H1 (cell line): ENCODE measurements at regions not wholly inside any gene's neighbourhood (a gene's known extent, or its start where the extent isn't known, plus 50 kb on each side); places are given as distances from the start of the nearest gene placed in this dataset.

Source experiments
- CTCF ChIA-PET: fragments of 300-600 bp; sonication (Branson Sonifier 250); formaldehyde crosslinking; loops from one replicate; lab custom pipeline; 2021; ENCODE audit not compliant: partially characterized antibody; lab: Charles Lee
- POLR2A ChIA-PET: fragments of 300-600 bp; sonication (Branson Sonifier 250); formaldehyde crosslinking; loops from one replicate; lab custom pipeline; 2021; ENCODE audit warnings: inconsistent platforms; ENCODE audit not compliant: partially characterized antibody; lab: Charles Lee
- DNase-seq, 2 experiments: peaks; one replicate each; pipeline versions ENCODE4 v3.0.0 to v3.0.0-alpha.2; 2010 to 2022; ENCODE audit warnings: low spot score in 2 of 2, low read depth in 1 of 2, mixed read lengths in 1 of 2
- FAIRE-seq: peaks from 2 replicates; lab custom pipeline; 2011; peaks lifted over from hg19 to GRCh38; lab: Jason Lieb, UNC
- H2AFZ ChIP-seq: 2 replicates; pipeline ENCODE4 v1.8.1; 2012; ENCODE audit warnings: low read length, inconsistent platforms
- H2AK5ac ChIP-seq: 2 replicates; pipeline ENCODE4 v1.6.1; 2013; ENCODE audit warnings: low read depth, low read length
- H2BK120ac ChIP-seq: replicated peaks from 2 replicates; pipeline ENCODE3; 2013; ENCODE audit warnings: low read depth, low read length, inconsistent platforms
- H2BK12ac ChIP-seq: 2 replicates; pipeline ENCODE4 v1.6.1; 2013; ENCODE audit warnings: low read depth, low read length
- H2BK15ac ChIP-seq: 2 replicates; pipeline ENCODE4 v1.6.1; 2013; ENCODE audit warnings: low read length
- H2BK20ac ChIP-seq: 2 replicates; pipeline ENCODE4 v1.6.1; 2013; ENCODE audit warnings: low read length
- H2BK5ac ChIP-seq: 2 replicates; pipeline ENCODE4 v1.6.1; 2013; ENCODE audit warnings: low read depth, low read length
- H3K14ac ChIP-seq: 2 replicates; pipeline ENCODE4 v1.6.1; 2013; ENCODE audit warnings: inconsistent platforms; ENCODE audit not compliant: insufficient read length
- H3K18ac ChIP-seq: 2 replicates; pipeline ENCODE4 v1.6.1; 2013; ENCODE audit warnings: low read length; ENCODE audit errors: extremely low read depth
- H3K23ac ChIP-seq: 2 replicates; pipeline ENCODE4 v1.6.1; 2013; ENCODE audit warnings: inconsistent platforms; ENCODE audit not compliant: insufficient read length
- H3K23me2 ChIP-seq: 2 replicates; pipeline ENCODE4 v1.6.1; 2013; ENCODE audit warnings: low read depth, low read length
- H3K27ac ChIP-seq: 2 replicates; pipeline ENCODE4 v1.6.1; 2011; ENCODE audit warnings: low read depth, low read length, inconsistent platforms
- H3K27me3 ChIP-seq, 4 experiments: replicated peaks in 1 of 4; 1 replicate in 1 of 4; 2 replicates in 3 of 4; pipeline versions ENCODE4 v1.6.1 to v1.8.1; 2011 to 2013; ENCODE audit warnings: low read length in 3 of 4, mild to moderate bottlenecking in 3 of 4, inconsistent platforms in 2 of 4, mixed read lengths in 2 of 4, moderate library complexity in 1 of 4; ENCODE audit not compliant: control insufficient read depth in 3 of 4, insufficient read depth in 3 of 4; ENCODE audit errors: extremely low read depth in 1 of 4
- H3K36me3 ChIP-seq, 4 experiments: 2 replicates each; pipeline versions ENCODE4 v1.6.1 to v1.8.1; 2011 to 2013; ENCODE audit warnings: mild to moderate bottlenecking in 4 of 4, low read length in 3 of 4, moderate library complexity in 2 of 4, control low read depth in 1 of 4, inconsistent platforms in 1 of 4; ENCODE audit not compliant: insufficient read depth in 4 of 4, control insufficient read depth in 2 of 4
- H3K4ac ChIP-seq: replicated peaks from 2 replicates; pipeline ENCODE3; 2013; ENCODE audit warnings: low read length, low read depth, mixed read lengths, inconsistent platforms; ENCODE audit not compliant: insufficient read length
- H3K4me1 ChIP-seq, 4 experiments: replicated peaks in 1 of 4; 1 replicate in 1 of 4; 2 replicates in 3 of 4; pipeline versions ENCODE4 v1.6.1 to v1.8.1; 2011 to 2013; ENCODE audit warnings: low read length in 3 of 4, inconsistent platforms in 2 of 4, mixed read lengths in 1 of 4; ENCODE audit not compliant: insufficient read depth in 4 of 4, control insufficient read depth in 3 of 4
- H3K4me2 ChIP-seq, 2 experiments: 2 replicates each; pipeline versions ENCODE4 v1.6.1 to v1.8.1; 2011 to 2013; ENCODE audit warnings: low read depth in 2 of 2, low read length in 2 of 2, control low read depth in 1 of 2, inconsistent platforms in 1 of 2, mild to moderate bottlenecking in 1 of 2; ENCODE audit not compliant: insufficient read depth in 1 of 2
- H3K4me3 ChIP-seq, 4 experiments: fragments of 200-600, 300-600 bp in 1 of 4; sonication (generic), shearing (Covaris generic), sonication (Bioruptor Twin) in 1 of 4; 2 replicates each; pipeline versions ENCODE4 v1.5.1 to v1.8.1; 2011 to 2016; ENCODE audit warnings: low read length in 4 of 4, low read depth in 3 of 4, control low read depth in 2 of 4, inconsistent platforms in 2 of 4, mild to moderate bottlenecking in 2 of 4, mixed read lengths in 1 of 4, moderate library complexity in 1 of 4; ENCODE audit not compliant: insufficient read depth in 2 of 4; ENCODE audit errors: extremely low read depth in 1 of 4
- H3K56ac ChIP-seq: replicated peaks from 2 replicates; pipeline ENCODE3; 2013; ENCODE audit warnings: low read depth, mild to moderate bottlenecking, mixed read lengths, low read length, inconsistent platforms; ENCODE audit not compliant: insufficient read length
- H3K79me1 ChIP-seq: 2 replicates; pipeline ENCODE4 v1.6.1; 2013; ENCODE audit warnings: low read depth, low read length, control low read depth
- H3K79me2 ChIP-seq, 2 experiments: 2 replicates each; pipeline versions ENCODE4 v1.6.1 to v1.8.1; 2012 to 2013; ENCODE audit warnings: low read length in 2 of 2, mild to moderate bottlenecking in 2 of 2, inconsistent platforms in 1 of 2; ENCODE audit not compliant: insufficient read depth in 2 of 2, control insufficient read depth in 1 of 2
- H3K9ac ChIP-seq, 4 experiments: replicated peaks in 1 of 4; 1 replicate in 1 of 4; 2 replicates in 3 of 4; pipeline versions ENCODE4 v1.6.1 to v1.8.1; 2011 to 2013; ENCODE audit warnings: low read depth in 3 of 4, low read length in 3 of 4, control low read depth in 2 of 4, mild to moderate bottlenecking in 2 of 4, moderate library complexity in 2 of 4, inconsistent platforms in 1 of 4; ENCODE audit errors: extremely low read depth in 1 of 4
- H3K9me3 ChIP-seq, 2 experiments: 2 replicates each; pipeline versions ENCODE4 v1.6.1 to v1.8.1; 2012 to 2013; ENCODE audit warnings: mild to moderate bottlenecking in 2 of 2, moderate library complexity in 2 of 2, control low read depth in 1 of 2, inconsistent platforms in 1 of 2, low read depth in 1 of 2, low read length in 1 of 2, mixed read lengths in 1 of 2; ENCODE audit not compliant: insufficient read depth in 2 of 2
- H4K20me1 ChIP-seq, 2 experiments: replicated peaks in 1 of 2; 2 replicates each; pipeline versions ENCODE3 to v1.8.1; 2011 to 2013; ENCODE audit warnings: inconsistent platforms in 2 of 2, low read length in 2 of 2, mild to moderate bottlenecking in 1 of 2; ENCODE audit not compliant: insufficient read depth in 2 of 2, control insufficient read depth in 1 of 2
- H4K5ac ChIP-seq: 2 replicates; pipeline ENCODE4 v1.6.1; 2013; ENCODE audit warnings: low read length, low read depth, mixed read lengths, inconsistent platforms; ENCODE audit not compliant: insufficient read length
- H4K8ac ChIP-seq: 2 replicates; pipeline ENCODE4 v1.8.0; 2013; ENCODE audit warnings: mild to moderate bottlenecking, moderate library complexity, low read length, inconsistent platforms; ENCODE audit not compliant: insufficient read depth; ENCODE audit errors: extremely low read depth
- H4K91ac ChIP-seq: replicated peaks from 2 replicates; pipeline ENCODE3; 2013; ENCODE audit warnings: low read length, mixed read lengths, inconsistent platforms; ENCODE audit not compliant: insufficient read length
- EZH2 ChIP-seq: fragments of 200-600 bp; sonication (generic); IDR thresholded peaks from 2 replicates; pipeline ENCODE4 v1.7.1; 2012; ENCODE audit warnings: low read depth, mild to moderate bottlenecking, moderate library complexity, low read length, inconsistent platforms; ENCODE audit not compliant: severe bottlenecking
- GABPA ChIP-seq: IDR thresholded peaks from 2 replicates; pipeline ENCODE4 v1.6.1; 2011; ENCODE audit warnings: mild to moderate bottlenecking, low read length, moderate library complexity, borderline replicate concordance; ENCODE audit not compliant: insufficient read depth
- HDAC6 ChIP-seq: IDR thresholded peaks from one replicate; pipeline ENCODE4 v1.7.1; 2012; ENCODE audit warnings: low read depth, mild to moderate bottlenecking, inconsistent platforms, low read length, moderate library complexity
- JUN ChIP-seq: IDR thresholded peaks from 2 replicates; pipeline ENCODE4 v1.6.1; 2011; ENCODE audit warnings: low read depth, mild to moderate bottlenecking, improper control_type of control experiment, low read length
- KDM4A ChIP-seq: IDR thresholded peaks from one replicate; pipeline ENCODE4 v1.7.1; 2012; ENCODE audit warnings: low read depth, mild to moderate bottlenecking, moderate library complexity, low read length, inconsistent platforms; ENCODE audit not compliant: severe bottlenecking
- NANOG ChIP-seq: IDR thresholded peaks from 2 replicates; pipeline ENCODE4 v1.6.1; 2011; ENCODE audit warnings: low read length, low read depth, mild to moderate bottlenecking, inconsistent platforms; ENCODE audit not compliant: insufficient read depth, poor library complexity, severe bottlenecking
- POU5F1 ChIP-seq: IDR thresholded peaks from 2 replicates; pipeline ENCODE4 v1.6.1; 2011; ENCODE audit warnings: low read depth, mild to moderate bottlenecking, low read length, moderate library complexity
- RFX5 ChIP-seq: IDR thresholded peaks from 2 replicates; pipeline ENCODE4 v1.6.1; 2011; ENCODE audit warnings: low read depth, low read length, improper control_type of control experiment, borderline replicate concordance
- RXRA ChIP-seq: IDR thresholded peaks from 2 replicates; pipeline ENCODE4 v1.6.1; 2011; ENCODE audit warnings: low read depth, mild to moderate bottlenecking, low read length, moderate library complexity; ENCODE audit not compliant: insufficient read depth
- TBP ChIP-seq: IDR thresholded peaks from 2 replicates; pipeline ENCODE4 v1.6.1; 2011; ENCODE audit warnings: low read depth, low read length, improper control_type of control experiment
- TCF12 ChIP-seq: IDR thresholded peaks from 2 replicates; pipeline ENCODE4 v1.6.1; 2011; ENCODE audit warnings: low read depth, mild to moderate bottlenecking, low read length
- WGBS, 2 experiments: shearing (Covaris generic) in 1 of 2; methylation state at CpG; one replicate each; pipeline versions ENCODE4 v1.1.6 to v1.1.7; 2013 to 2015; ENCODE audit warnings: low lambda C conversion rate in 2 of 2, mixed read lengths in 2 of 2, inconsistent platforms in 1 of 2, low coverage in 1 of 2, missing lambda C conversion rate in 1 of 2; ENCODE audit not compliant: insufficient replicate concordance in 2 of 2, insufficient coverage in 1 of 2, insufficient read length in 1 of 2; ENCODE audit errors: extremely low coverage in 1 of 2, missing lambda C conversion rate in 1 of 2; 5-methylcytosine and 5-hydroxymethylcytosine counted together
- TF ChIP-seq, protein P1 (sequence below), 3 experiments: IDR thresholded peaks; 1 replicate in 2 of 3; 2 replicates in 1 of 3; pipeline versions ENCODE4 v1.5.1 to v1.6.1; 2011; ENCODE audit warnings: low read length in 3 of 3, mild to moderate bottlenecking in 3 of 3, inconsistent platforms in 2 of 3, low read depth in 1 of 3, moderate library complexity in 1 of 3; ENCODE audit not compliant: insufficient read depth in 1 of 3; ENCODE audit errors: control extremely low read depth in 1 of 3

DNA sequence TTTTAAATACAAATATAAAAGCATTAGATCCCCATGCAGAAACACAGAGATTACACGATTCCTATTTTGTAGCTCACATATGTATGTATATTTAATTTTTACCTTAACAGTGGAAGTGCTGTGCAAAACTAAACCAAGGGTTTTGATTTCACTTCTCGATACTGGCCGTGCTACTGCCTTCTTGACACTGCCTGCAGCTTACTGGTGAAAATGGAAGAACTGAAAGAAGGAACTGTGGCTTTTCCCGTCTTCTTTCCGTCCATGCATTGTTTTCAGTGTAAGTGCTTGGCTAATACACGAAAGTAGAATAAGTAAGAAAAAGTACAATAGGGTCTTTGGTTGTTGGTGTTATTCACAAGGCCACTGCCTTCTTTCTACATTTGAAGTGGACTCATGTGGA, 129.5 kb downstream of the NDUFA10 start:
- H2BK5ac ChIP-seq, result no peak overlapping the region
- no peaks in the 10 kb centered on the region for H3K36me3 ChIP-seq
- H3K18ac ChIP-seq, result no peak overlapping the region
- no peaks in the 10 kb centered on the region for H3K79me2 ChIP-seq
- H3K4me2 ChIP-seq, result no peak overlapping the region
- no peak overlapping the region for H3K27ac ChIP-seq
- H4K5ac ChIP-seq, result no peak overlapping the region
- no peaks in the 10 kb centered on the region for H4K20me1 ChIP-seq
- H3K27me3 ChIP-seq, result no peaks in the 10 kb centered on the region
- no peak overlapping the region for H3K9ac ChIP-seq
- H3K56ac ChIP-seq, result no peak overlapping the region
- H2AK5ac ChIP-seq, result no peak overlapping the region
- no peak overlapping the region for H3K4ac ChIP-seq
- no peak overlapping the region for H3K4me3 ChIP-seq
- H2BK120ac ChIP-seq, result no peak overlapping the region
- 86% methylated on average over 6 of the region's 6 CpGs; no CpG with 5 or more reads in 1 of the 2 experiments for WGBS, 2 experiments
- no peak overlapping the region for H2BK20ac ChIP-seq
- no peak overlapping the region for H3K14ac ChIP-seq
- H4K8ac ChIP-seq, result no peak overlapping the region
- H3K9me3 ChIP-seq, result no peaks in the 10 kb centered on the region
- CTCF ChIA-PET, result no interaction called here
- no peak overlapping the region; the same call in 1 of the 2 replicates for H2AFZ ChIP-seq
- no peak overlapping the region for H2BK12ac ChIP-seq
- peaks cover 0 to 6% (median 3%) of the 10 kb centered on the region in 4 experiments; a peak in 6 of 7 replicates for H3K4me1 ChIP-seq
- no peak overlapping the region for H4K91ac ChIP-seq
- no peak overlapping the region for H2BK15ac ChIP-seq
- no peak overlapping the region for H3K23ac ChIP-seq
- H3K79me1 ChIP-seq, result no peaks in the 10 kb centered on the region
- FAIRE-seq (no peak), DNase-seq (no peak)
- POLR2A ChIA-PET, result no interaction called here
- H3K23me2 ChIP-seq, result no peaks in the 10 kb centered on the region; the same call in 1 of the 2 replicates
- TF ChIP-seq JUN (no peak), TBP (no peak), NANOG (no peak), HDAC6 (no peak), GABPA (no peak), TCF12 (no peak), RXRA (no peak), EZH2 (no peak), RFX5 (no peak), POU5F1 (no peak), KDM4A (no peak)
- TF ChIP-seq, protein P1, sequence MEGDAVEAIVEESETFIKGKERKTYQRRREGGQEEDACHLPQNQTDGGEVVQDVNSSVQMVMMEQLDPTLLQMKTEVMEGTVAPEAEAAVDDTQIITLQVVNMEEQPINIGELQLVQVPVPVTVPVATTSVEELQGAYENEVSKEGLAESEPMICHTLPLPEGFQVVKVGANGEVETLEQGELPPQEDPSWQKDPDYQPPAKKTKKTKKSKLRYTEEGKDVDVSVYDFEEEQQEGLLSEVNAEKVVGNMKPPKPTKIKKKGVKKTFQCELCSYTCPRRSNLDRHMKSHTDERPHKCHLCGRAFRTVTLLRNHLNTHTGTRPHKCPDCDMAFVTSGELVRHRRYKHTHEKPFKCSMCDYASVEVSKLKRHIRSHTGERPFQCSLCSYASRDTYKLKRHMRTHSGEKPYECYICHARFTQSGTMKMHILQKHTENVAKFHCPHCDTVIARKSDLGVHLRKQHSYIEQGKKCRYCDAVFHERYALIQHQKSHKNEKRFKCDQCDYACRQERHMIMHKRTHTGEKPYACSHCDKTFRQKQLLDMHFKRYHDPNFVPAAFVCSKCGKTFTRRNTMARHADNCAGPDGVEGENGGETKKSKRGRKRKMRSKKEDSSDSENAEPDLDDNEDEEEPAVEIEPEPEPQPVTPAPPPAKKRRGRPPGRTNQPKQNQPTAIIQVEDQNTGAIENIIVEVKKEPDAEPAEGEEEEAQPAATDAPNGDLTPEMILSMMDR (IDR thresholded peaks at IDR 0.05; ENCODE audit: control extremely low read depth in 1 of 3, insufficient read depth in 1 of 3, low read depth in 1 of 3, low read length in 3 of 3), result no peak
